CD4-positive, alpha-beta T cell treated with Interleukin-17A for 4 hours (primary cell): ENCODE measurements at regions not wholly inside any gene's neighbourhood (a gene's known extent, or its start where the extent isn't known, plus 50 kb on each side); places are given as distances from the start of the nearest gene placed in this dataset.

Experiments
- DNase-seq: peaks from one replicate; pipeline ENCODE4 v3.0.0-alpha.2; 2020; ENCODE audit warnings: mixed read lengths

DNA sequence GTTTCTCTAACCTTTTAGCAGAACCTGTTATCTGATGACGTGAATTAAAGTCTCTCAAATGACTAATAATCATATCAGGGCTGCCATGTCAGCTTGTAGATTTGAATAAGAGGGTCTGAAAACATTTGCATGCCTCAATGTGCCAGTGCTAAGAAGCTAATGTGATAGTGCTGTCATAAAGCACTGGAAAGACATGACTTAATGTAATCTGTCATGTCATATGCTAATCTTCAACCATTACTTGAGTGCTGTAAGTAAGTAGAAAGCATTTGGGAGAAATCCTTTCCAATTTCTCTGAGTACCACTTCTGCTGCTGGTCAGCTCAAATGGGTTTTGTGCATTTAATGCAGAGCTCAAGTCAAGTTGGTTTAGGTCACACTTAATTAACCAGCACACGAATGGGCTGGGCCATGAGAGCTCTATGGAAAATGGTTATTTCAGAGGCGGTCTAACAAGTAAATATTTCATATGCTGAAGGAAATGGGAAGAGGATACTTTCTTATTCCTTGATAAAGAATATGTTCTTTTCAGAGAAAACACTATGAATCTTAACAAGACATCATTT is 609.2 kb downstream of the LMO4 start:
- no peak for DNase-seq

DNA sequence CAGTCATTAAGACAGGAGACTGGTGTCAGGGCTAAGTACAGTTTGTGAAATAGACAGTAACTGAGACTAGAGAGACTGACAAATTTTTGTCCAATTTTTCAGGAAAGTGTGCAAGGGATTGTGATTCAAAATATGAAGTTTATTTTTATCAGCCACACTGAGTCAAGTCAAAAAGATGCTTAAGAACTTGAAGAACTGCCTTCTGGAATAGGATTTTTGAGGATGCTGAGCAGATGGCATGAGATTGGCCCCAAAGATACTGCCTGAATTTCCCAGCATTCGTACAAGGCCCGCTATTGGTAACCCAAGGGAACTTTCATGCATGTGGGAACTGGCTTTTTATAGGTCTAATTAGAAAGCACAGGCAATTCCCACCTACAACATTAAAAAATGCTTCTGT is 610.0 kb downstream of the LMO4 start:
- DNase-seq = no peak

DNA sequence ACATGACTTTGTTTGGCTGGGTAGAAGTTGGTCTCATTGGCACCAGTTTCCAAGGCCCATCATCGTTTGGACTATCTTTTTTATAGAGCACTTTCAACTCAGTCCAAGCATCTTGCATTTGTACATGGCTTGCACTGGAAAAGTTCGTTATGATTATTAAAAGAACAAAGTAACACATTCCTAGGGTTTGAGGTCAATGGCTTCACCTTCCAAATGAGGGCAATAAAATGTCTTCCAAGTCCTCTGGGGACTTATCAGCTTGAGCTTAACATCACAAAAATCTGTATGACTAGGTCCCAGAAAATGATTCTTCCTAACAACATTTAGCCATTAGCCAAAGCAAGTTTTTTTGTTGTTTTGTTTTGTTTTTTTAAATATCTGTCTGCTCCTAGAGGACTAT is 610.8 kb downstream of the LMO4 start:
- no peak for DNase-seq

DNA sequence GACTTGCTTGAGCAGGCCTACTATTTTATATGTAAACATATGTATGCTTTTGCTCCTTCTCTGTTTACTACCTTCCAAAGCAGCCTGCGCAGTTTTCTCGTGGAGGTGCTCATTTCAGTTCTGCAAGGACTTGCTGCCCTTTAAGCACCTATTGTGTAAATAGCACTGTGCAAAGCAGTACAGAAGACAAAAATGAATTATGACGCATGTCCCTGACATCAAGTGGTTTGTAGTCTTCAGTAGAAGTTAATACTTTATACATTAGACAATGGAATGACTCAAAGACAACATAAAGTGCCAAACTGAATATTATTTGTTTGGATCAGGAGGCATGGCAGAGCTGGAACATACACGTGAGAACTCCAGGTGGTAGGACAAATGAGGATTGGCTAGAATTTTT is 611.7 kb downstream of the LMO4 start:
- DNase-seq = no peak

DNA sequence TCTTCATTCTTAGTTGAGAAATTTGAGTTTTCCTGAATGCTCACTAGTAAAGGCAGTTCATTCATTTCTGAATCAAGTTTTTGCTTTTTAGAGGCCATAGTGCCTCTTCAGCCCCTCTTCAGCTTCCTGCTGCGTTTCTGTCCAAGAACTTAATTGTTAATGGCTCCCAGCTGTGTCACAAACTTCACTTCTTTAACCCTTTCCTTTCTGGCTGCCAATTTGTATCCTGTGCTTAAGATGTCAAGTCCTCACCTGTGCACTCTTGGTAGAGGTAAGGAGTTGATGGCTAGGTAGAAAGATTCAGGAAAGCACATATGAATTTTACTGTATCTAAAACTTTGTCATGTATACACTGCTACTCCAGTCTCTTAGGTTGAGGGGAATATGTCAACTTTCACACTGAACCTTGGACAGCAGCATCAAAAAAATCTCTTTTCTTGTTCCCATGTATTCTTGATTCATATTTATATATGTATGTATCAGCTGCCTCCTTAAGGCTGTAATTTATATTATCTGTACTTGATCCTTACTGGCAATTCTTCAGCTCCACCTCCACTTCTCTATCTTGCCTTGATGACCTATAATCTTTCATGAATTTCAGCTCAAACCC is 612.8 kb downstream of the LMO4 start:
- DNase-seq = no peak

DNA sequence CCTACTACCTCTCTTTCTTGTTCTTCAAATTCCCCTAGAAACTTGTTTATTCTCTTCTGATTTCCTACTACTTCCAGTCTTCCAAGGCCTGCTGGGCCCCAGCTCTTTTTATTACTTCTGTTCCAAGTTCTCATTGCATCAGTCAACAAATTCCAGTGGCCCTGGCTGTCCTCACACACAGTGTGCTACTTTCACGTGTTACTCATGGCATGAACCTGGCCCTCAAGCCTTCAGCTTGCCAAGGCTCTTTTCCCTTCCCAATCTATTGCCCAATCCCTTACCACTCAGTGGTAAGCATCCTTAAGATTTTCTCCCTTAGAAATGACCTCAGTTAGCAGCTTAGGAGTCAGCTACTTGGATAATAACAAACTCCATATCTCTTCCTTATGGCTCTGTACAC is 613.5 kb downstream of the LMO4 start:
- no peak for DNase-seq

DNA sequence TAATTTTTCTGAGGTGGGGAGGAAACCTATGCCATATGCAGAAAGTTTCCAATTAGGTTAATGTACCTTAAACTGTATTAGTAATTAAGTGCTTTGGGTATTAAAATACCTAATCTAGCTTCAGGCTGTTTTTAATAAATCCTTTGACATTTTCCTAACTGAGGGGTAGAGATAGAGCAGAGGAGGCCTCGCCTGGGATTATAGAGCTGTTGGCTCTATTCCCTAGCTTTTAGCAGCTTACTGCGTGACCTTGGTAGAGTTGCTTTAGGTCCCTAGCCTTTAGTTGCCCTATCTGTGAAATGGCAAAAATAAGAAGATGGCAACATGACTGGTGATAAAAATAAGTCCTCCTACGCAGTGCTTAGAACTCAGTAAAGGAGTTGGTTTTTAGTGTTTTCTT is 621.0 kb downstream of the LMO4 start:
- DNase-seq = no peak

DNA sequence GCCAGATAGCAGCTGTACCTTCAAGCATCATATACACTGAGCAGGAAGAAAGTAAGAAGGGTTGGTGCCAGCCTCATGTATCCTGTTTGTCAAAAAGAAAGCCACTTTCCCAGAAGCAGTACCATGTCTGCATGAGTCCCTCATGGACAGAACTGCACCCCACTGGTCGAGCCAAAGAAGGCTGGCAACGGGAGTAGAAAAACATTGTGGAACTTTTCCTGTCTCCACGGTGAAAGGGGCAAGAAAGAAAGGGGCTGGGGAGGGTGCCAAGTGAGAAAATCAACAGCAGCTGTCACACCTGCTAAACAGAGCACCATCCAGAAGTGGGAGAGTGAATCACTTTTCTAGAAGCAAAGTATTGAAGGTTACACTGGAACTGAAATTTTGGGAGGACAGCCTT is 621.7 kb downstream of the LMO4 start:
- no peak for DNase-seq

DNA sequence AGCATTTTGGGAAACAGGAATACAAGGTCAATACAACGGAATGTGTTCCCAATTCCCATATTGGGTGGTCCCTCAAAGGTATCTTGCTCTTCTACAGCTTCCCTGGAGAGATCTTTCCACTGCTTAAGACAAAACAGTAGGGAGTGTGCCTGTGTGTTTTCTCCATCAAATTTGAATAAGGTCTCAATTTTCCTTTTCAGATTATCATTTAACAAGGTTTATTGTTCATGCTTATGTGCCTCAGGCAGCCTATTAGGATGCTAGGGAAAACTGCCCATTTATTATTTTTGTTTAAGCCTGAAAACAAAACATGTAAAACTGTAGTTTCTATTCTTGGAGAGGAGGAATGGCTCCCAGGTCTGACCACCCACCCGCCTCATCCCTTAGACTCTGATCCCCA is 622.7 kb downstream of the LMO4 start:
- no peak for DNase-seq

DNA sequence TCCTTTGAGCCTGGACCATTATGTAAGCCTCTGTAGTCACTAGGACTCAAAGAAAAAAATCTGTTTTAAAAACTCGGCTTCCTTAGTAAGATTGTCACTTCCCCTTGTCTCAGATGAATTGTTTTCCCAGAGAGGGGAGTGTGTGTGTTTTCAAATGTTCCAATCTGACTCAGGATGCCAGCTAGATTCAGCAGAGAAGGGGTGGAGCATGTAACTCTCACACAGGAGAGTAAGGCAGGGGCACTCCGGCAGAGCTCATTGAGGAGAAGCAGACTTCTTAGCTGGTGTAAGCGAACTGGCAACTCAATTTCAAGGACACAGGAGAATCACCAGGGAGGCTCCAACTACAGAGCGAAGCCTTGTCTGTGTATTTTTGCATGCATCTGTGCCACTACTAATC is 623.2 kb downstream of the LMO4 start:
- no peak for DNase-seq

DNA sequence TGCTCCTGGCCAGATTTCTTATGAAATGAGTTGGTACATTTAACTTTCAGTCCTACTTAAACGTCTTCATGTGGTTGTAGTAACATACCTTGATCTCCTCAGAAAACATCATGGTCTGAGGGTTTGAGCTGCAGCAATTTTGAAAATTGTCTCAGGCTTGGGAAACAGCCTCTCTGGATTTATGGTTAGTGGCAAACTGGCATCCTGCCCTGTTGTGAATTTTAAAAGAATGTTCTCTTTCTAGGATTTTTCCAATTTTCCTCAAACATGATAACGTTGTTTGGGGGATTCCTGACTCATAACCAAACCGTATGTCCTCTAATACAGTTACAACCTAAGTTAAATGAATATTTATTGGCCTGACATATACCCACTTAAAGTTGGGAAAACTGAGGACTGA is 624.4 kb downstream of the LMO4 start:
- no peak for DNase-seq

DNA sequence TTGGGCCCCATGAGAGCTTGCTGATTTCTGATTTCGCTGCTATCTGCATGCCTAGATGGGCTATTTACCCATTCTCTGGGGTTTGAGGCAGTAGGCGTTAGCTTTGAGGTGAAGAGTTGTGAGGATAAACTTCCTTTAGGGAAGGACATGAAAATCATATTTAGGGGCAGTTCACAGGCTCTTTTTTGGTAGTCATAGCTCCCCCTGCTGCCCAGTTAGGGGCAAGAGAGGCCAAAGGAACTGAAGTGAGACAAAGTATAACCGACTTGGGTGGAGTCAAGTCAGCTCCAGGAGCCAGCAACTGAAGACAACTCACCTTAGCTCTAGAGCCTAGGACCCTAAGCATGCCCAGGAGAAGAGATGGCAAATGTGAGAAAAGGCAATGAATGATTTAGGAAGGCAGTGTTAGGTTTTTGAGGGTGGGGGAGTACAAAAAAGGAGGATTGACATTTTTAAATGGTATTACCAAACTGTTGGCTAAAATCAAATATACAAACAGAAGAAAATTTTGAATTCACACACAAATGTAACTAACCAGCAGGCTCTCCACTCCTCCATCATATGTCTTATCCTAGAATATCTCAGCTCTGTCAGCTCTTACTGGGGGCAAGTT is 625.2 kb downstream of the LMO4 start:
- DNase-seq = peak; percentile 56

DNA sequence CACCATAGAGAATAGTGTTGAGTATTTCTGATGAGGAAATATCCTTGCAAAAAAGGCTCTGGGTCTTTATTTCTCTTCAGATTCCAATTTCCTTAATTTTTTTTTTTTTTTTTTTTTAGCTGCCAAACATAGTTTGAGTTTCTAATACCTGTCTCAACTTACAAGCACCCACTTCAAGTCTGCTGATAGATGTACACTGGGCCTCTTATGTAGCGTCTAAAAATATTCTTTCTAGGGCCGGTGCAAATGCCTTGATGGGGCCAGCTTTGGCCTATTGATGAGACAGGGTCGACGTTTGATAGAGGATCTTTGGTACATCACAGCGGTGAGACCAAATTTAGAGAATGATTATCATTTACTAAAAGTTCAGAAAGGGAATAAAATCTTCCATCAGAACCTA is 626.4 kb downstream of the LMO4 start:
- no peak for DNase-seq

DNA sequence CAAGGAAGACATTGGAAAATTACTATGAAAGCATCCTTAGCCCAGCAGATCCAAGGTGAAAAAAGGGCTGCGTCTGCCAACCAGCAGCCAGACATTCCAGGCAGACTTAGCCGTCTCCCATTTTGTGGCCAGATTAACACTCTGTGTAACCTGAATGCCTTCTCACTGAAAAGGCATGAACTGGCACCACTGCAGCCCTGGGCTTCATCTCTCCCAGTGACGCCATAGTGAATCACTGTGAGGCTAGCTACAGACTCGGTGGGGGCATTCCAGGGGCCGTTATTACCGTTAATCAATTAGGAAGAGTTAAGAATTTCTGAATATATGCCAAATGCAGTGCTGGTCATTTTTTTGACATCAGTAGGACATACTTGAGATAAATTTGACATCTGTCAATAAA is 627.4 kb downstream of the LMO4 start:
- no peak for DNase-seq

DNA sequence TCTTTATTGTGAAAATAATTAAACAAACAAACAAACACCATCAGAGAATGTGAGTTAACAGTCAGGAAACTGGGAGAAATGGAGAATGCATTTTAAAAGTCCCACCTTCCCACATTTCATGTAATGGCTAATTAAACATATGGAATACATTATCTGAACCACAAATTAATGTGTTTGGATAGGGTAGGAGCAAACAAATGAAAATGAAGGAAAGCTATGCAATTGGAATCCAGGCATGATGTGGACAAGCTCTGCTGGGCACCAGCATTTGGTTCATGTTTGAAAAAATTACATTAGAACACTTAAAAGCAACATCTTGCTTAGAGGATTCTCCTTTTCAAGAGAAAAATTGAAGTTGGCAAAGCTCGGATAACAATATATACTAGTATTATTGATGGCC is 628.1 kb downstream of the LMO4 start:
- DNase-seq = no peak

DNA sequence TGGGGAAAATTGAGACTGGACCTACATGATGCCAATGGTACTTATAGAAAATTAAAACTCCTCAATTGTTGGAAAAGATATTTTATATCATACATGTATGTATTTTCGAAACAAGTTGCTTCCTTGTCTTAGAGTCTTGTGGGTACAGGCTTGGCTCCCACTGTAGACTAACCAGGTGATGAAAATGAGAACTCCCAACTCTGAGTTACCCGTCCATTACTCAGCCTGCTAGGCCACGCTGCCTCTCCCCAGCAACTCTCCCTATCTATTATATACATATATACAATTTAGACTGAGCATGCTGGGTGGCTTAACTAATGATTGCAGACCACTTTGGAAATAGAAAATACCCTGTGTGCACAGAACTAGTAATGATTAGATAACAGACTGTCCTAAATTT is 628.7 kb downstream of the LMO4 start:
- DNase-seq = no peak

DNA sequence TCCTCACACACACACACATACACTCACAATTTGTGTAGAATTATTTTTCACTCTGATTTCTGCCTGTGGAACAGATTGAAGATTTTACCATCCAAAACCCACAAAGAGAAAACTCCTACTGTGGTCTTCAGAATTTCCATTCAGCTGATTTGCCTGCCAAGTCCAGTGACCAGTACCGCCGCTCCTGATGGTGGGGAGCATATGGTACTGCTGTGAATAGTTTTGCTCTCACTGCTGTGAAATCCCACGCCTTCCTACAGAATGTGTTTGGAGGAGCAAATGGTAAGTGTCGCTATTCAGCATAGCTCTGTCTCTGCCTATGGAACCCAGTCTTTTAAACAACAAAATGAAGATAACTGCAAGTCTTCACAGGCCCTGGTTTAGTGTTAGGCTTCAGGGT is 629.5 kb downstream of the LMO4 start:
- DNase-seq = no peak

DNA sequence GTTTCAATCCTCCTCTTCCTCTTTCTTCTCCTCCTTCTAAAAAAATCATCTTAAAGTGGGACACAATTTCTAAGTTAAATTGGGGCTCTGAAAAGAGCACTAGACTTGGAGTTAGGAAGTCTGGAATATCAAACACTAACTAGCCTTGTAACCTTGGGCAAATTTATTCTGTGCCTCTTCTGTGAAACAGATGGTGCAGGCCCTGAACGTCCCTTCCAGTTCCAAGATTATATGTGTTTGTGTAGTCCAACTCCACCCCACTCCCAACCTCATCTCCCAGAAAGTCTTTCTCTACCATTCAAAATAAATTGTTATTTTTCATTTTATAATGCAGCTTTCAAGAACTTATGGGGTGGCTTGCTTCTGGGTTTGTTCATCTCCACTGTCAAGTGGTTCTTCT is 630.0 kb downstream of the LMO4 start:
- DNase-seq = no peak

DNA sequence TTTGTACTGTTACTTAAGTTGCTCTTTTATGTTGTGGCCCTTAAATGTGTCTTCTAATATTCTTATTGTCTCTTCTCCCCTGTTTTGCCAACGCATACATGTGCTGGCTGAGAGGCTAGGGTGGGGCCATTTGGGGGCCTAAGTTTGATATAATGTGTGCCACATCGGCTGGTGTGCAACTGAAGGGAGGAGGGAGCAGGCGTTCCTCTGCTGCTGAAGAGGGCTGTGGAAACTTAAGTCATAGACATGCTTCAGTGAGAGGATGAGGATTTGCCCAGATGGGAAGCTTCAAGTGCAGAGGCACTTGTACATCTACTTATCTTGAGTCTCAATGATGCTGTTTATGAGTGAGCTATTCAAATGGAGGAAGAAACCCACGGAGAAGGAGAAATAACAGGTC is 630.6 kb downstream of the LMO4 start:
- no peak for DNase-seq

DNA sequence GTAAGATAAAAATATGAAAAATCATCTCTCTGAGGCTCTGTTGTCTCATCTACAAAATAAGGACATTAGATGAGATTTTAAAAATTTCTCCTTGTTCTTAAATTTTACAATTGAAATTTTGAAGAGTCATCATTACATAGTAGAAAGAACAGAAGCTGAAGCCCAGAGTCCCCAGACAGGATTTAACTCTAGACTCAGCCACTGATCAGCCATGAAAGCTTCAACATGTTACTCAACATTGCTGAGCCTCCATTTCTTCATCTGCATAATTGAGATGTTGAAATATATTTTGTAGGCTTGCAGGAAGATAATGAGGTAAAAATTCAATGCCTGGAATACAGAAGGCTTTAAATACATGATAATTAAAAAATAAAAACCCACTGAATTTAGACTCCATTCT is 633.3 kb downstream of the LMO4 start:
- no peak for DNase-seq

DNA sequence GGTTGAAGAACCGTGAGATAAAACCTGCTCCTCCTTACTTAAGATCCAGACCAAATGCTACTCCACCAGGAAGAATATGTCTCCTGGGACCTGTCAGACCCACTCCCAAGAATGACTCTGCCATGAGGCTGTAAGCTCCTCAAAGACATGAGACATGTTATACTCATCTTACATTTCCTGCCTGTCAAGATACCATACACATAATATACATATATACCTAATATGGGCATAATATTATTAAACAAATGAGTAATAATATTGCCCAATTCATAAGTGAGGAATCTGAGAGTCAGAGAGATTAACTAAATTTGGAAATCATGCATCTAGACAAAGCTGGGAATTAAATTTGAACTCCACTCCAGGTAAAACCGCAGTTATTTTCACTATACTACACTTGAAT is 634.9 kb downstream of the LMO4 start:
- DNase-seq = no peak

DNA sequence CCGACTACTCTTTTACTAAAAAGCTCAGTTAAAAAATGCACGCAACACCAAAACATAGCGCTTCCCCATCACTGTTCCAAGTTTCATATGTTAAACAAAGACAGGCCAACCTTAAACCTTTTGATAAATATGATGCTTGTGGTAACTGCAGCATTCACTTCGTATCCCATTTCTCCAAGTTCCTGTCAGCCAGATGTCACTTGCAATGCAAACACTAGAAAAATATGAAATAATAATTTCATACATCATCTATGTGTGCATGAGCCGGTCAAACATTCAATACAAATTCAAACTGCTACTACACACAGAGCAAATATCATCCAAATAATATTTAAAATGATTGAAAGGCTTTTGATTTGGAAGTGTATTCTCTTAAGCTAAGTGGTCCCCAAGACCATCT is 636.5 kb downstream of the LMO4 start:
- DNase-seq = no peak

DNA sequence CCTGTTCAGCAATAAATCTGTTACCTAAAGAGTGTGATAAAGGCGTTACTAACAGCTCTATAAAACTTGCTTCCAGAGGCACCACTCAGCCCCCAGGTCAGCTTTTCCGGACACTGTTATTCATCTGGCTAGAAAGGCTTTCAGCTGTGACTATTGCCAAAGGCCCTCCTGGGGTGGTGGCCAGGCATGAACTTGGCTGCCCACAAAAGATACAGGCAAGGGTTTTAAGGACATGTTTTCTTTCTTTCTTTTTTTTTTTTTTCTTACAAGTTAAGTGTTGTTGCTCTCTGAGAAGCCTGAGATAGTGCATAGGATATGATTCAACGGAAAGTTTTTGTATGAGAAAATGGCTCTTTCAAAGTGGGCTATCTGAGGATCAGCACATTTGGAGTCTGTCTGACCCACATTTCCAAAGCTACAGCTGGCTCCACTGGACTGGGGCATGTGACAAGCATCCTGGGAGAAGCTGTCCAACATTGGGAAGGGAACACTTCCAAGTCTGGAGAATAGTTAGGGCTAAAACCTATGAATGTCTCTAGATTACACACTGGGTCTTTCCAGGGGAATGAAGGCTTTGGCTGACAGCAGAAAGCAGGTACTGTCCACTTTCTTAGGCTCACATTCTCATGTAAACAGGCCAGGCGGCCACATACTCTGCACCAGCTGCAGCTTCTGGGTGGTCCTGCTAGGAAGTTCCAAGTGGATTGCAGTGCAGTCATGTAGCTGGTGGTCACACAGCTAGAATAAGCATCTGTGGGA is 639.7 kb downstream of the LMO4 start:
- DNase-seq = no peak

DNA sequence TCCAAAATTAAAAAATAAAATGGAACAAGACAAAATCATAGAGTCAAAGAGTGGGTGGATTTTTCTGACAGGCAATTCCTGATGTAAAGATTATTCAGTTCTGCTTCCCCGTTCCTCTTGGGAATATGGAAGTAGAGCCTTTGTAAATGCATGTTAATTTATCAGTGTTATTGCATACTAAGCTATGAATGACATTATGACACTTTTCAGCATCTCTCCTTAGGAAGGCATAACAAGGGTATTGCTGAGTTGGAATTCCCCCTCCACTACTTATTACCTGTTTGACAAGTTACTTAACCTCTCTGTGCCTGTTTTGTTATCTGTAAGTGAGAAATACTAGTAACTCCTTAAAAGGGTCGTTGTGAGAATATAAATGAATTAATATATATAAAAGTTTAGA is 640.4 kb downstream of the LMO4 start:
- DNase-seq = no peak
